Choroid plexus epithelial cell (primary cell): ENCODE measurements at regions not wholly inside any gene's neighbourhood (a gene's known extent, or its start where the extent isn't known, plus 50 kb on each side); places are given as distances from the start of the nearest gene placed in this dataset.

ENCODE experiments used
- DNase-seq: peaks from one replicate; pipeline ENCODE4 v3.0.0-alpha.2; 2010; ENCODE audit warnings: low read depth
- H3K4me3 ChIP-seq: 2 replicates; pipeline ENCODE4 v1.5.1; 2011; ENCODE audit warnings: low read depth, mild to moderate bottlenecking, control low read depth, low read length, moderate library complexity
- CTCF ChIP-seq: conservative IDR thresholded peaks from 2 replicates; pipeline ENCODE4 v1.5.1; 2011; ENCODE audit warnings: low read depth, mild to moderate bottlenecking, control low read depth, inconsistent platforms, low read length, moderate library complexity

GRCh38 chr7:17619196-17619818 lies 320.9 kb downstream of the AHR start:
- H3K4me3 ChIP-seq, result no peak overlapping the region
- no peak for DNase-seq
- TF ChIP-seq CTCF, result no peak

GRCh38 chr7:17620566-17620965 lies 319.7 kb downstream of the SNX13 start:
- no peak for TF ChIP-seq CTCF
- no peak overlapping the region for H3K4me3 ChIP-seq
- DNase-seq, result no peak

GRCh38 chr7:17622451-17622850 lies 317.8 kb downstream of the SNX13 start:
- no peak for TF ChIP-seq CTCF
- DNase-seq, result no peak
- no peak overlapping the region for H3K4me3 ChIP-seq

GRCh38 chr7:17623546-17624185 lies 316.6 kb downstream of the SNX13 start:
- no peak overlapping the region for H3K4me3 ChIP-seq
- peak; percentile 47 for DNase-seq
- no peak for TF ChIP-seq CTCF

- TF ChIP-seq CTCF, result no peak
- no peak overlapping the region for H3K4me3 ChIP-seq
- DNase-seq, result no peak
Measured at GRCh38 chr7:17624379-17624778, 315.9 kb downstream of the SNX13 start.

- H3K4me3 ChIP-seq, result peak overlapping the region; percentile 9
- DNase-seq, result peak; percentile 79
- no peak for TF ChIP-seq CTCF
Measured at GRCh38 chr7:17625043-17625442, 315.3 kb downstream of the SNX13 start.

- no peak overlapping the region for H3K4me3 ChIP-seq
- no peak for TF ChIP-seq CTCF
- no peak for DNase-seq
Measured at GRCh38 chr7:17626235-17626634, 314.1 kb downstream of the SNX13 start.
